ELF-1 (cell line): ENCODE measurements at regions not wholly inside any gene's neighbourhood (a gene's known extent, or its start where the extent isn't known, plus 50 kb on each side); places are given as distances from the start of the nearest gene placed in this dataset.
"Not testable (repeated sequence)": the region's sequence is repeated elsewhere in the genome, so short reads cannot be mapped to it uniquely, and the experiment has no call there.

Experiments used
- DNase-seq: peaks from one replicate; pipeline ENCODE4 v3.0.0-alpha.2; 2016; ENCODE audit warnings: low read depth, low spot score

- DNase-seq = no peak
These were observed 122.1 kb upstream of the PLAAT1 start for GRCh38 chr3:193118907-193119306.

- no peak for DNase-seq
These were observed 121.1 kb upstream of the PLAAT1 start for GRCh38 chr3:193119926-193120325.

- DNase-seq = no peak
These were observed 116.2 kb upstream of the PLAAT1 start for GRCh38 chr3:193124861-193125260.

GRCh38 chr3:193129607-193130006 lies 111.4 kb upstream of the PLAAT1 start:
- no peak for DNase-seq

GRCh38 chr3:193130576-193130975 lies 110.4 kb upstream of the PLAAT1 start:
- no peak for DNase-seq

- DNase-seq = no peak
These were observed 108.8 kb upstream of the PLAAT1 start for GRCh38 chr3:193132241-193132640.

- DNase-seq = no peak
These were observed 108.1 kb upstream of the PLAAT1 start for GRCh38 chr3:193132964-193133363.

GRCh38 chr3:193134856-193135255 lies 106.2 kb upstream of the PLAAT1 start:
- no peak for DNase-seq

GRCh38 chr3:193140381-193140780 lies 100.6 kb upstream of the PLAAT1 start:
- no peak for DNase-seq

GRCh38 chr3:193145248-193145647 lies 95.8 kb upstream of the PLAAT1 start:
- DNase-seq = no peak

- DNase-seq = no peak
These were observed 92.1 kb upstream of the PLAAT1 start for GRCh38 chr3:193148688-193149473.

GRCh38 chr3:193149998-193150397 lies 91.0 kb upstream of the PLAAT1 start:
- DNase-seq = no peak

- DNase-seq = not testable (repeated sequence)
These were observed 85.8 kb upstream of the PLAAT1 start for GRCh38 chr3:193155044-193155781.

- DNase-seq = no peak
These were observed 84.0 kb upstream of the PLAAT1 start for GRCh38 chr3:193157051-193157450.

- no peak for DNase-seq
These were observed 75.4 kb upstream of the PLAAT1 start for GRCh38 chr3:193165431-193166120.

GRCh38 chr3:193168931-193169330 lies 72.1 kb upstream of the PLAAT1 start:
- DNase-seq = no peak

GRCh38 chr3:193174140-193174539 lies 66.9 kb upstream of the PLAAT1 start:
- DNase-seq = no peak

GRCh38 chr3:193179332-193180012 lies 61.5 kb upstream of the PLAAT1 start:
- peak; percentile 17 for DNase-seq

- DNase-seq = no peak
These were observed 53.8 kb upstream of the PLAAT1 start for GRCh38 chr3:193187070-193187722.

GRCh38 chr3:193190146-193190786 lies 50.8 kb upstream of the PLAAT1 start:
- DNase-seq = peak; percentile 76
